ENCODE measurements at regions not wholly inside any gene's neighbourhood (a gene's known extent, or its start where the extent isn't known, plus 50 kb on each side); places are given as distances from the start of the nearest gene placed in this dataset.

DNA sequence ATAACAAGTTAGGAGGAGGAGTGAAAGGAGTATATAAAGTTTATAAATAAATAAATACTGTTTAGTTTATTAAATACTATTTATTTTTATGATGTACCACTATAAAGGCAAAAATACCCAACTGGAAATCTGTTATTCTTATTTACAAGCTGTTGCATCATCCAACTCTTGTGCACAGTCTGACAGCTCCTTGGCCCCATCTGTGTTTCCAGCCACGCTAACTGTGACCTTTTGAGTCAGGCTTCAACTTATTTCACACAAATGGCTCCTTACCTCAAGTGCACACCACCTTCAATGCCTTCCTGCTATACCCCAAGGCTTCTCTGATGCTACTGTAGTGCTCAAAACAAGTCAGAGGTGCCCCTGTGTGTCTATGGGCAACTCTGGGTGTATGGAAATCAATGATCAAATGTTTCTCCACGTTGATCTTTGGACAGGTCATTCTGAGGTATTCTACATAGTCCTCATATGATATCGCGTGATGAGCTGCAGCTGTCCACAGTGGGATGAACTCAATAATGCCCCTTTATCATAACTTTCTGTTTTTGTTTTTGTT, 303.2 kb upstream of the GRAMD2B start:
- no peak overlapping the region for H3K4me3 Mint-ChIP-seq
- H3K4me1 Mint-ChIP-seq, result peaks cover 19% of the 10 kb centered on the region
- peaks cover 14% of the 10 kb centered on the region for H3K9me3 ChIP-seq (ENCODE audit: control insufficient read depth, low read length)
- H3K27me3 ChIP-seq (ENCODE audit: control insufficient read depth, insufficient read depth, low read length, poor library complexity, severe bottlenecking), result no peaks in the 10 kb centered on the region
- TF ChIP-seq, protein P1, sequence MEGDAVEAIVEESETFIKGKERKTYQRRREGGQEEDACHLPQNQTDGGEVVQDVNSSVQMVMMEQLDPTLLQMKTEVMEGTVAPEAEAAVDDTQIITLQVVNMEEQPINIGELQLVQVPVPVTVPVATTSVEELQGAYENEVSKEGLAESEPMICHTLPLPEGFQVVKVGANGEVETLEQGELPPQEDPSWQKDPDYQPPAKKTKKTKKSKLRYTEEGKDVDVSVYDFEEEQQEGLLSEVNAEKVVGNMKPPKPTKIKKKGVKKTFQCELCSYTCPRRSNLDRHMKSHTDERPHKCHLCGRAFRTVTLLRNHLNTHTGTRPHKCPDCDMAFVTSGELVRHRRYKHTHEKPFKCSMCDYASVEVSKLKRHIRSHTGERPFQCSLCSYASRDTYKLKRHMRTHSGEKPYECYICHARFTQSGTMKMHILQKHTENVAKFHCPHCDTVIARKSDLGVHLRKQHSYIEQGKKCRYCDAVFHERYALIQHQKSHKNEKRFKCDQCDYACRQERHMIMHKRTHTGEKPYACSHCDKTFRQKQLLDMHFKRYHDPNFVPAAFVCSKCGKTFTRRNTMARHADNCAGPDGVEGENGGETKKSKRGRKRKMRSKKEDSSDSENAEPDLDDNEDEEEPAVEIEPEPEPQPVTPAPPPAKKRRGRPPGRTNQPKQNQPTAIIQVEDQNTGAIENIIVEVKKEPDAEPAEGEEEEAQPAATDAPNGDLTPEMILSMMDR (conservative IDR thresholded peaks at IDR 0.05), result no peak
- no peak overlapping the region for H3K27ac ChIP-seq (ENCODE audit: low read depth, low read length)
- 92 to 94% methylated on average over 4 of the region's 4 CpGs for WGBS, 2 experiments (ENCODE audit: insufficient coverage in 1 of 2, insufficient read length in 1 of 2)
- H3K4me1 ChIP-seq (ENCODE audit: control insufficient read depth, insufficient read depth, low read length), result no peaks in the 10 kb centered on the region
- H3K36me3 ChIP-seq (ENCODE audit: control insufficient read depth, insufficient read depth, low read length), result no peaks in the 10 kb centered on the region
- no peak for DNase-seq
- peaks cover 4% of the 10 kb centered on the region for H3K36me3 Mint-ChIP-seq (ENCODE audit: low read depth)
- H3K27ac Mint-ChIP-seq, result no peak overlapping the region
- H3K9ac ChIP-seq (ENCODE audit: extremely low read depth, low read length, poor library complexity, severe bottlenecking), result no peak overlapping the region
- no peaks in the 10 kb centered on the region for H3K27me3 Mint-ChIP-seq (ENCODE audit: insufficient read depth)
- H3K4me3 ChIP-seq (ENCODE audit: low read length), result no peak overlapping the region
- H3K9me3 Mint-ChIP-seq, result peaks cover 9% of the 10 kb centered on the region

DNA sequence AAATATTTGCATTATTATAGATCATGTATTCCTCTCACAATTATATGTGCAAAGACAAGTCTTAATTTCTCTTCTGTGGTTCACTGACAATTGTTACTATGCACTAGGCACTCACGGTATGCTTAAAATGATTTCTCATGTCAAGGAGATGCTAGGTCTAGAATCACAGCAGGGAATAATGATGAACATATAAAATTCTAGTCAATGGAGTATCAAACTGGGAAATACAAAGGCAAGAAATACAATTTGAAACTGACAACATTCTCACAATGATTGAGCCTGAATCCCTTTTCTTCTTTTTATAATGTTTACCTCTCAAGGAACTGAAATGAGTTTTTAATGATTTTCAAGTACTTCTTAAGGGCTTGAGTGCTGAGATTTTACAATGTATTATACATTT, 302.3 kb upstream of the GRAMD2B start:
- H3K4me3 Mint-ChIP-seq, result no peak overlapping the region
- H3K4me3 ChIP-seq (ENCODE audit: low read length), result no peak overlapping the region
- DNase-seq, result no peak
- H3K36me3 ChIP-seq (ENCODE audit: control insufficient read depth, insufficient read depth, low read length), result no peaks in the 10 kb centered on the region
- H3K27ac Mint-ChIP-seq, result no peak overlapping the region
- no peaks in the 10 kb centered on the region for H3K36me3 Mint-ChIP-seq (ENCODE audit: low read depth)
- peaks cover 21% of the 10 kb centered on the region for H3K4me1 Mint-ChIP-seq
- no peaks in the 10 kb centered on the region for H3K27me3 Mint-ChIP-seq (ENCODE audit: insufficient read depth)
- H3K27ac ChIP-seq (ENCODE audit: low read depth, low read length), result no peak overlapping the region
- H3K9me3 ChIP-seq (ENCODE audit: control insufficient read depth, low read length), result peaks cover 4% of the 10 kb centered on the region
- no peaks in the 10 kb centered on the region for H3K27me3 ChIP-seq (ENCODE audit: control insufficient read depth, insufficient read depth, low read length, poor library complexity, severe bottlenecking)
- 91% methylated on average over 1 of the region's 1 CpG; no CpG with 5 or more reads in 1 of the 2 experiments for WGBS, 2 experiments (ENCODE audit: insufficient coverage in 1 of 2, insufficient read length in 1 of 2)
- TF ChIP-seq, protein P1 (conservative IDR thresholded peaks at IDR 0.05), result no peak
- no peaks in the 10 kb centered on the region for H3K9me3 Mint-ChIP-seq
- H3K4me1 ChIP-seq (ENCODE audit: control insufficient read depth, insufficient read depth, low read length), result no peaks in the 10 kb centered on the region
- H3K9ac ChIP-seq (ENCODE audit: extremely low read depth, low read length, poor library complexity, severe bottlenecking), result no peak overlapping the region

DNA sequence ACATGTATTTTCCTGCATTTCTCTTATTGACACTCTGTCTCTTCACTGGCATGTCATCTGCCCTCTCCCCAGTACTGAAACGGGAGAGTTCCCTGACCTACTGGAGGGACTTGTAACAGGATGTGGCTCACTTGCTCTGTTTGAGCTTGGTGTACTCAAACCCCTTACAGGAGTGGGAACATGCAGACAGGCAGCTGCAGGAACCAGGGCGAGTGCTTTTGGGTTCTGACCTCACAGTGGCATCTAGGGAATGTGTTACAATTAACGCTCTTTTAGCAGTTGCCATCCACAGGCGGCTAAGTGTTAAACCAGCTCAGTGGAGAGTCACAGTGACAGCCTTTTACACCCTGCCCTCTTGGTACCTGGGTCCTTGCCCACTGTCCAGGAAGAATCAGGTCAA, 300.3 kb upstream of the GRAMD2B start:
- Mint-ChIP-seq H3K27me3 (ENCODE audit: insufficient read depth) (no peaks in the 10 kb centered on the region), H3K36me3 (ENCODE audit: low read depth) (no peaks in the 10 kb centered on the region), H3K9me3 (no peaks in the 10 kb centered on the region), H3K4me1 (peaks cover 17% of the 10 kb centered on the region), H3K4me3 (no peak overlapping the region), H3K27ac (no peak overlapping the region)
- 45 to 51% methylated on average over 4 of the region's 4 CpGs for WGBS, 2 experiments (ENCODE audit: insufficient coverage in 1 of 2, insufficient read length in 1 of 2)
- DNase-seq, result peak; percentile 87
- Histone ChIP-seq H3K9ac (ENCODE audit: extremely low read depth, low read length, poor library complexity, severe bottlenecking) (no peak overlapping the region), H3K36me3 (ENCODE audit: control insufficient read depth, insufficient read depth, low read length) (no peaks in the 10 kb centered on the region), H3K9me3 (ENCODE audit: control insufficient read depth, low read length) (no peaks in the 10 kb centered on the region), H3K27me3 (ENCODE audit: control insufficient read depth, insufficient read depth, low read length, poor library complexity, severe bottlenecking) (no peaks in the 10 kb centered on the region), H3K4me1 (ENCODE audit: control insufficient read depth, insufficient read depth, low read length) (no peaks in the 10 kb centered on the region), H3K27ac (ENCODE audit: low read depth, low read length) (no peak overlapping the region), H3K4me3 (ENCODE audit: low read length) (no peak overlapping the region)
- TF ChIP-seq, protein P1 (conservative IDR thresholded peaks at IDR 0.05), result no peak
